GM12878 (cell line): ENCODE measurements at regions not wholly inside any gene's neighbourhood (a gene's known extent, or its start where the extent isn't known, plus 50 kb on each side); places are given as distances from the start of the nearest gene placed in this dataset.

Experiments used
- ATAC-seq: fragments of 200-7000 bp; cut with Tn5 transposase; 3 replicates; pipeline ENCODE4 v1.9.1; 2020; ENCODE audit warnings: mild to moderate bottlenecking, moderate library complexity
- BruUV-seq: library from RNA; stranded (reverse); fragments of 400-500 nt; replicated peaks from 2 replicates; lab custom pipeline; 2021; lab: Mats Ljungman, UMichigan
- CTCF ChIA-PET: fragments of 300-600 bp; sonication (Branson Sonifier 250); formaldehyde crosslinking; extraction: SDS; loops from one replicate; lab custom pipeline; 2021; ENCODE audit warnings: inconsistent platforms; lab: Yijun Ruan, JAX
- POLR2A ChIA-PET: fragments of 350-600 bp; formaldehyde crosslinking; extraction: SDS; loops from one replicate; lab custom pipeline; 2021; ENCODE audit warnings: inconsistent platforms; lab: Charles Lee
- RAD21 ChIA-PET: fragments of 300-600 bp; sonication (Branson Sonifier 250); formaldehyde crosslinking; loops from one replicate; lab custom pipeline; 2023; ENCODE audit warnings: antibody characterized with exemption; ENCODE audit not compliant: unreplicated experiment; lab: Charles Lee
- SMC1A ChIA-PET: fragments of 300-600 bp; sonication (Branson Sonifier 250); formaldehyde crosslinking; loops from one replicate; lab custom pipeline; 2023; ENCODE audit not compliant: unreplicated experiment, uncharacterized antibody; lab: Charles Lee
- DNase-seq: peaks from one replicate; pipeline ENCODE4 v3.0.0-alpha.2; 2011; ENCODE audit warnings: low read depth, low spot score
- FAIRE-seq: peaks from 3 replicates; lab custom pipeline; 2011; peaks lifted over from hg19 to GRCh38; lab: Jason Lieb, UNC
- H2AFZ ChIP-seq: 2 replicates; pipeline ENCODE4 v1.6.0; 2011; ENCODE audit warnings: low read depth, low read length, control low read depth; ENCODE audit not compliant: control insufficient read depth
- H3K27ac ChIP-seq: 2 replicates; pipeline ENCODE4 v1.5.1; 2011; ENCODE audit warnings: control low read depth; ENCODE audit not compliant: control insufficient read depth, insufficient read depth
- H3K27me3 ChIP-seq, 2 experiments: replicated peaks in 1 of 2; 2 replicates each; pipeline versions ENCODE4 v1.6.0 to v1.6.1; 2011; ENCODE audit warnings: low read length in 1 of 2; ENCODE audit not compliant: control insufficient read depth in 2 of 2, insufficient read depth in 2 of 2
- H3K36me3 ChIP-seq, 2 experiments: 2 replicates each; pipeline ENCODE4 v1.5.1; 2011; ENCODE audit warnings: low read length in 1 of 2; ENCODE audit not compliant: control insufficient read depth in 2 of 2, insufficient read depth in 2 of 2
- H3K4me1 ChIP-seq: 2 replicates; pipeline ENCODE4 v1.6.1; 2011; ENCODE audit warnings: mild to moderate bottlenecking, low read length, moderate library complexity, mixed read lengths; ENCODE audit not compliant: control insufficient read depth, insufficient read depth
- H3K4me2 ChIP-seq: 2 replicates; pipeline ENCODE4 v1.6.0; 2011; ENCODE audit warnings: control low read depth; ENCODE audit not compliant: control insufficient read depth, insufficient read depth
- H3K4me3 ChIP-seq: fragments of 200-600 bp; sonication (generic); 2 replicates; pipeline ENCODE4 v1.5.1; 2016
- H3K79me2 ChIP-seq: 2 replicates; pipeline ENCODE4 v1.6.0; 2011; ENCODE audit warnings: low read length; ENCODE audit not compliant: control insufficient read depth, insufficient read depth
- H3K9ac ChIP-seq: 2 replicates; pipeline ENCODE4 v1.8.0; 2011; ENCODE audit warnings: low read length, control low read depth, mixed read lengths; ENCODE audit not compliant: control insufficient read depth, insufficient read depth
- H3K9me3 ChIP-seq: replicated peaks from 3 replicates; pipeline ENCODE4 v1.5.1; 2011; ENCODE audit warnings: mild to moderate bottlenecking, low read length; ENCODE audit not compliant: control insufficient read depth, insufficient read depth
- H4K20me1 ChIP-seq: 2 replicates; pipeline ENCODE4 v1.6.0; 2011; ENCODE audit not compliant: control insufficient read depth, insufficient read depth
- BCL3 ChIP-seq: IDR thresholded peaks from 2 replicates; pipeline ENCODE4 v1.6.1; 2011; ENCODE audit warnings: borderline replicate concordance, low read depth, mild to moderate bottlenecking, moderate library complexity, low read length; ENCODE audit not compliant: insufficient read depth, poor library complexity, severe bottlenecking
- CBFB ChIP-seq: IDR thresholded peaks from 2 replicates; pipeline ENCODE4 v1.6.1; 2016; ENCODE audit warnings: antibody characterized with exemption, low read depth
- ETV6 ChIP-seq, 2 experiments: fragments of 450-650 bp in 1 of 2; IDR thresholded peaks in 1 of 2; conservative IDR thresholded peaks in 1 of 2; 2 replicates each; pipeline ENCODE4 v1.6.1; 2014; ENCODE audit warnings: antibody characterized with exemption in 1 of 2, borderline replicate concordance in 1 of 2, low read depth in 1 of 2, mild to moderate bottlenecking in 1 of 2, moderate library complexity in 1 of 2
- MTA2 ChIP-seq: fragments of 450-650 bp; IDR thresholded peaks from 2 replicates; pipeline ENCODE4 v1.6.1; 2016; ENCODE audit warnings: low read depth, mild to moderate bottlenecking, moderate library complexity
- NR2C1 ChIP-seq: fragments of 450-650 bp; IDR thresholded peaks from 2 replicates; pipeline ENCODE4 v1.6.1; 2017; ENCODE audit warnings: antibody characterized with exemption, mild to moderate bottlenecking, moderate library complexity
- NR2F1 ChIP-seq: fragments of 450-650 bp; conservative IDR thresholded peaks from 2 replicates; pipeline ENCODE4 v1.6.1; 2017; ENCODE audit warnings: mild to moderate bottlenecking
- RAD51 ChIP-seq: fragments of 450-650 bp; IDR thresholded peaks from 2 replicates; pipeline ENCODE4 v1.6.1; 2016; ENCODE audit warnings: moderate library complexity, mild to moderate bottlenecking, inconsistent platforms
- RBBP5 ChIP-seq: fragments of 200-600 bp; sonication (generic); conservative IDR thresholded peaks from 2 replicates; pipeline ENCODE4 v1.6.1; 2016
- SPI1 ChIP-seq: IDR thresholded peaks from 2 replicates; pipeline ENCODE4 v1.6.1; 2011; ENCODE audit warnings: low read depth, mild to moderate bottlenecking, low read length, moderate library complexity, borderline replicate concordance; ENCODE audit not compliant: insufficient read depth
- TARDBP ChIP-seq: IDR thresholded peaks from 2 replicates; pipeline ENCODE4 v1.6.1; 2016; ENCODE audit warnings: borderline replicate concordance
- ZNF207 ChIP-seq: fragments of 450-650 bp; IDR thresholded peaks from 2 replicates; pipeline ENCODE4 v1.6.1; 2014; ENCODE audit warnings: antibody characterized with exemption, mild to moderate bottlenecking, borderline replicate concordance
- WGBS: methylation state at CpG from one replicate; pipeline ENCODE4 v1.1.6; 2016; ENCODE audit warnings: low lambda C conversion rate; ENCODE audit not compliant: insufficient replicate concordance, insufficient coverage; ENCODE audit errors: missing lambda C conversion rate; 5-methylcytosine and 5-hydroxymethylcytosine counted together
- in situ Hi-C: fragments of 300-500 bp; cut with MboI; formaldehyde crosslinking; loops from 9 replicates; pipeline ENCODE4 v1.14.3; 2018; ENCODE audit warnings: mixed read lengths
- intact Hi-C: fragments of 100-400 bp; cut with micrococcal nuclease; formaldehyde crosslinking; loops from one replicate; pipeline ENCODE4 v1.14.2; 2022; ENCODE audit not compliant: unreplicated experiment
- TF ChIP-seq, protein P1 (sequence below): IDR thresholded peaks from 2 replicates; pipeline ENCODE4 v1.6.1; 2012; ENCODE audit warnings: low read depth, low read length, improper control_type of control experiment
- TF ChIP-seq, protein P2 (sequence below): IDR thresholded peaks from 2 replicates; pipeline ENCODE4 v1.6.1; 2011; ENCODE audit warnings: low read depth, mild to moderate bottlenecking, low read length, moderate library complexity, borderline replicate concordance; ENCODE audit errors: extremely low read depth

DNA sequence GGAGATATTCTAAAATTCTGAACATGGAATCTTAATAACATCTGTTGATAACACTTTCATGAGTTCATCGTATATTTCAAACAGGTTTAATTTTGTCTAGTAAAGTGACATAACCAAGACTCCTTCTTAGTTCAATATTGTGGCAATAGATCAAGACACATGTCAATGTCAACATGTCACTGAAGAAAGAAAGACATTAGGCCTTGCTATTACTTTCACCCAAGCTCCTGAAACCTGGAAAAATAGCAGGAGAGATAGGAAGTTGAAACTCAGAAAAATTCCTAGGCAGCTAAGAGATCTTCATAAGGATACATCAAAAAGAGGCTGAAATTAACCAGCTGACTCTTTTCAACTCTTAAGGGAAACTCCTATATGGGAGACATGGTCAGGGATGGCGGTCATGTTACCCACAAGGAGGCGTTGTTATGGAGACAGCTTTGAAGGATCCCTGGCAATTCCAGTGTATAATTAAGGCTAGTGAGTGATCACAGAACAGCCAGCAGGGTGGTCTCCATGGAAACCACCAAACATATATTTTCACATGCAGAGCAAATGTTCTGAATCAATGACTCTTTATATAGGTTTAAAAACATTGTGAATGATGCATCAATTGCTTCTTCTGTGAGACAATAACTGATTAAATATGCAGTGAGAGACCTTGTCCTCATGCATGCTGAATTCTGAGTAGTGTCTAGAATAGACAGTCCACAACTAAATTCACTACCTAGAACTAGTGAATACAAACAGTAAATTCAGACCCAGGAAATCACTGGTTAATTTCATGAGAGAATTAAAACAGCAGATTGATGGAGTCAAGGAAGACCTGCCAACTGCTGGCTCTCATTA, 115.3 kb upstream of the RIOK3 start:
- peak; percentile 74 for FAIRE-seq
- POLR2A ChIA-PET: no interaction called here

DNA sequence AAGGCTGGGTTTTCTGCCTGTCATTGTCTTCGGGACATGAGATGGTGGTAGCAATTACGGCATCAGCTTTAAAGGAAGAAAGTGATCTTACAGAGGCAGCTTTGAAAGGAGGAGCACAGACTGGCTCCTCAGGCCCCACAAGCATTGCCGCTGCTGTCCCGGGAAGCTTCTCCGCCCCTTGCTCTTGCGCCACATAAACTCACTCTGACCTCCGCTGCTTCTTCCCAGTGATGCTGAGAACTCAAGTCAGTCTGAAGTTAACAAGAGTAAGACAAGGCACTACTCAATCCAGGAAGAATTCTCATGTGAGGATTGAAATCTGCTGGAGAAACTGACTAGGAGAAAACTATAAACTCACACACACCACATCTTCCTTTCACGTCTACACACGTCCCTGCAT, 112.4 kb upstream of the RIOK3 start:
- in situ Hi-C loops: no loop called here
- intact Hi-C loops: no loop called here
- BruUV-seq: no TSS peak
- no peaks in the 10 kb centered on the region; a peak in 1 of 4 replicates for H3K36me3 ChIP-seq
- H3K9me3 ChIP-seq: no peaks in the 10 kb centered on the region
- no peaks in the 10 kb centered on the region for H3K4me1 ChIP-seq
- H3K4me3 ChIP-seq: no peak overlapping the region
- H4K20me1 ChIP-seq: no peaks in the 10 kb centered on the region
- no peaks in the 10 kb centered on the region for H3K27me3 ChIP-seq
- FAIRE-seq (no peak), ATAC-seq (no peak), DNase-seq (no peak)
- ChIA-PET RAD21 (no interaction called here), SMC1A (interaction anchor here (1.1 kb wide), 1 partner anchor 20 kb away, joined by 4 read pairs; no protein-coding TSS in a partner anchor), POLR2A (no interaction called here), CTCF (no interaction called here)
- no peak overlapping the region for H3K4me2 ChIP-seq
- WGBS: 99% methylated on average over 9 of the region's 9 CpGs
- no peak overlapping the region for H3K27ac ChIP-seq
- H3K79me2 ChIP-seq: no peaks in the 10 kb centered on the region
- H3K9ac ChIP-seq: no peak overlapping the region
- H2AFZ ChIP-seq: no peak overlapping the region
- TF ChIP-seq, protein P1, sequence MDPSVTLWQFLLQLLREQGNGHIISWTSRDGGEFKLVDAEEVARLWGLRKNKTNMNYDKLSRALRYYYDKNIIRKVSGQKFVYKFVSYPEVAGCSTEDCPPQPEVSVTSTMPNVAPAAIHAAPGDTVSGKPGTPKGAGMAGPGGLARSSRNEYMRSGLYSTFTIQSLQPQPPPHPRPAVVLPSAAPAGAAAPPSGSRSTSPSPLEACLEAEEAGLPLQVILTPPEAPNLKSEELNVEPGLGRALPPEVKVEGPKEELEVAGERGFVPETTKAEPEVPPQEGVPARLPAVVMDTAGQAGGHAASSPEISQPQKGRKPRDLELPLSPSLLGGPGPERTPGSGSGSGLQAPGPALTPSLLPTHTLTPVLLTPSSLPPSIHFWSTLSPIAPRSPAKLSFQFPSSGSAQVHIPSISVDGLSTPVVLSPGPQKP: no peak
- TF ChIP-seq CBFB: no peak
- TF ChIP-seq MTA2: no peak
- no peak for TF ChIP-seq NR2C1
- no peak for TF ChIP-seq BCL3
- TF ChIP-seq SPI1: no peak
- no peak for TF ChIP-seq RBBP5
- TF ChIP-seq ETV6 (conservative IDR thresholded peaks at IDR 0.05 in 1 of 2, IDR thresholded peaks at IDR 0.05 in 1 of 2; ENCODE audit: borderline replicate concordance in 1 of 2, low read depth in 1 of 2): no peak
- TF ChIP-seq TARDBP: no peak
- TF ChIP-seq NR2F1: no peak
- TF ChIP-seq, protein P2, sequence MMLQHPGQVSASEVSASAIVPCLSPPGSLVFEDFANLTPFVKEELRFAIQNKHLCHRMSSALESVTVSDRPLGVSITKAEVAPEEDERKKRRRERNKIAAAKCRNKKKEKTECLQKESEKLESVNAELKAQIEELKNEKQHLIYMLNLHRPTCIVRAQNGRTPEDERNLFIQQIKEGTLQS: no peak
- TF ChIP-seq ZNF207: no peak

More for the DNA sequence above, 115.3 kb upstream of the RIOK3 start:
- CTCF ChIA-PET: no interaction called here
- intact Hi-C loops: no loop called here
- no peak; the same call in 2 of the 3 replicates for ATAC-seq
- no peak overlapping the region for H3K4me3 ChIP-seq
- no peaks in the 10 kb centered on the region for H3K9me3 ChIP-seq
- no peaks in the 10 kb centered on the region for H3K79me2 ChIP-seq
- no peaks in the 10 kb centered on the region for H3K4me1 ChIP-seq
- no TSS peak for BruUV-seq
- H4K20me1 ChIP-seq: no peaks in the 10 kb centered on the region
- H3K36me3 ChIP-seq: no peaks in the 10 kb centered on the region
- H3K9ac ChIP-seq: no peak overlapping the region
- no peak for TF ChIP-seq RAD51
- TF ChIP-seq, all 136 proteins: peak for 0
- ChIA-PET SMC1A (interaction anchor here (0.7 to 1.2 kb wide), 3 partner anchors 10 to 32 kb away, joined by 3 read pairs; no protein-coding TSS in a partner anchor), RAD21 (no interaction called here)
- 79% methylated on average over 3 of the region's 3 CpGs for WGBS
- in situ Hi-C loops: no loop called here
- no peak for DNase-seq
- Histone ChIP-seq H3K27ac (no peak overlapping the region), H2AFZ (no peak overlapping the region), H3K4me2 (no peak overlapping the region), H3K27me3 (no peaks in the 10 kb centered on the region)
